HEK293 (cell line): ENCODE measurements at regions not wholly inside any gene's neighbourhood (a gene's known extent, or its start where the extent isn't known, plus 50 kb on each side); places are given as distances from the start of the nearest gene placed in this dataset.

Experiments
- CTCF ChIP-seq: fragments of 450-650 bp; formaldehyde crosslinking; IDR thresholded peaks from 2 replicates; pipeline ENCODE4 v1.5.1; 2016; ENCODE audit warnings: missing biosample characterization, missing genetic modification characterization
- HOXA7 ChIP-seq: sonication (generic); formaldehyde crosslinking; IDR thresholded peaks from 2 replicates; pipeline ENCODE4 v1.8.1; 2022; ENCODE audit warnings: missing genetic modification reagents, borderline replicate concordance
- KLF16 ChIP-seq: fragments of 450-650 bp; formaldehyde crosslinking; IDR thresholded peaks from 2 replicates; pipeline ENCODE4 v1.5.1; 2017; ENCODE audit warnings: missing biosample characterization, missing genetic modification characterization
- ZBTB21 ChIP-seq: fragments of 450-650 bp; formaldehyde crosslinking; IDR thresholded peaks from 2 replicates; pipeline ENCODE4 v1.5.1; 2017; ENCODE audit warnings: missing biosample characterization, missing genetic modification characterization
- ZBTB48 ChIP-seq: fragments of 450-650 bp; formaldehyde crosslinking; IDR thresholded peaks from 2 replicates; pipeline ENCODE4 v1.5.1; 2016; ENCODE audit warnings: missing biosample characterization, missing genetic modification characterization
- ZFP69B ChIP-seq: fragments of 450-650 bp; formaldehyde crosslinking; IDR thresholded peaks from 2 replicates; pipeline ENCODE4 v1.5.1; 2016; ENCODE audit warnings: missing biosample characterization, missing genetic modification characterization
- ZNF138 ChIP-seq: fragments of 450-650 bp; formaldehyde crosslinking; IDR thresholded peaks from 2 replicates; pipeline ENCODE4 v1.5.1; 2016; ENCODE audit warnings: missing biosample characterization, missing genetic modification characterization, borderline replicate concordance
- ZNF23 ChIP-seq: fragments of 450-650 bp; formaldehyde crosslinking; IDR thresholded peaks from 2 replicates; pipeline ENCODE4 v1.5.1; 2016; ENCODE audit warnings: missing biosample characterization, missing genetic modification characterization, borderline replicate concordance
- ZNF248 ChIP-seq: fragments of 450-650 bp; formaldehyde crosslinking; IDR thresholded peaks from 2 replicates; pipeline ENCODE4 v1.5.1; 2017; ENCODE audit warnings: missing biosample characterization, missing genetic modification characterization
- ZNF274 ChIP-seq, 2 experiments: fragments of 200-500 bp in 1 of 2; fragments of 450-650 bp in 1 of 2; sonication (Bioruptor generic) in 1 of 2; formaldehyde crosslinking in 1 of 2; IDR thresholded peaks; 2 replicates each; pipeline versions ENCODE4 v1.5.1 to v1.6.1; 2014 to 2016; ENCODE audit warnings: borderline replicate concordance in 1 of 2, inconsistent platforms in 1 of 2, low read length in 1 of 2, missing biosample characterization in 1 of 2, missing genetic modification characterization in 1 of 2
- ZNF362 ChIP-seq: fragments of 450-650 bp; formaldehyde crosslinking; IDR thresholded peaks from 2 replicates; pipeline ENCODE4 v1.5.1; 2016; ENCODE audit warnings: missing biosample characterization, missing genetic modification characterization
- ZNF660 ChIP-seq: fragments of 450-650 bp; IDR thresholded peaks from 2 replicates; pipeline ENCODE4 v1.5.1; 2018; ENCODE audit warnings: missing biosample characterization, mild to moderate bottlenecking, missing genetic modification characterization

- TF ChIP-seq KLF16 (tag by site-specific recombination), result no peak
- no peak for TF ChIP-seq CTCF (tag by site-specific recombination)
- TF ChIP-seq ZBTB21, result no peak
- no peak for TF ChIP-seq ZFP69B (tag by site-specific recombination)
- no peak for TF ChIP-seq ZNF274 (IDR thresholded peaks at IDR 0.05; ENCODE audit: low read length)
- TF ChIP-seq ZNF274 (tag by site-specific recombination; IDR thresholded peaks at IDR 0.05; ENCODE audit: borderline replicate concordance), result no peak
- TF ChIP-seq ZNF138 (tag by site-specific recombination), result no peak
- TF ChIP-seq ZNF660, result no peak
- no peak for TF ChIP-seq ZBTB48 (tag by site-specific recombination)
- no peak for TF ChIP-seq ZNF23 (tag by site-specific recombination)
- no peak for TF ChIP-seq HOXA7 (CRISPR knock-in tag)
- no peak for TF ChIP-seq ZNF248 (tag by site-specific recombination)
- no peak for TF ChIP-seq ZNF362 (tag by site-specific recombination)
These were observed 196.8 kb downstream of the TOX3 start for GRCh38 chr16:52350031-52350642.
